Trophoblast cell (in vitro differentiated cells and primary cell): ENCODE measurements at regions not wholly inside any gene's neighbourhood (a gene's known extent, or its start where the extent isn't known, plus 50 kb on each side); places are given as distances from the start of the nearest gene placed in this dataset.

Source experiments
- DNase-seq, 2 donors: peaks; one replicate each; pipeline ENCODE4 v3.0.0-alpha.2; 2016
- H2AFZ ChIP-seq: 2 replicates; pipeline ENCODE4 v1.6.1; 2013; ENCODE audit warnings: low read length, moderate library complexity, mild to moderate bottlenecking; ENCODE audit not compliant: insufficient read depth, poor library complexity
- H2AK5ac ChIP-seq: 2 replicates; pipeline ENCODE4 v1.6.1; 2013; ENCODE audit warnings: mild to moderate bottlenecking, low read length
- H2BK120ac ChIP-seq: 2 replicates; pipeline ENCODE4 v1.6.1; 2013; ENCODE audit warnings: low read length, mild to moderate bottlenecking, moderate library complexity; ENCODE audit not compliant: insufficient read depth, poor library complexity
- H2BK12ac ChIP-seq: 2 replicates; pipeline ENCODE4 v1.6.1; 2013; ENCODE audit warnings: mild to moderate bottlenecking, low read length, moderate library complexity
- H2BK5ac ChIP-seq: 2 replicates; pipeline ENCODE4 v1.6.1; 2013; ENCODE audit warnings: low read length, low read depth, moderate library complexity, mild to moderate bottlenecking; ENCODE audit not compliant: poor library complexity
- H3K14ac ChIP-seq: 2 replicates; pipeline ENCODE4 v1.6.1; 2013; ENCODE audit warnings: mild to moderate bottlenecking, low read length
- H3K18ac ChIP-seq: 2 replicates; pipeline ENCODE4 v1.6.1; 2013; ENCODE audit warnings: mild to moderate bottlenecking, low read length
- H3K23ac ChIP-seq: 2 replicates; pipeline ENCODE4 v1.6.1; 2013; ENCODE audit warnings: low read length
- H3K27ac ChIP-seq: 2 replicates; pipeline ENCODE4 v1.5.1; 2013; ENCODE audit warnings: low read depth, mild to moderate bottlenecking, inconsistent platforms, low read length, moderate library complexity
- H3K27me3 ChIP-seq: 2 replicates; pipeline ENCODE4 v1.6.1; 2013; ENCODE audit warnings: inconsistent platforms, mild to moderate bottlenecking, low read length, moderate library complexity; ENCODE audit not compliant: insufficient read depth
- H3K36me3 ChIP-seq, 2 experiments: 1 replicate in 1 of 2; 2 replicates in 1 of 2; pipeline ENCODE4 v1.6.1; 2013; ENCODE audit warnings: low read length in 2 of 2, mild to moderate bottlenecking in 2 of 2, moderate library complexity in 1 of 2; ENCODE audit not compliant: insufficient read depth in 2 of 2, control insufficient read depth in 1 of 2
- H3K4ac ChIP-seq: 2 replicates; pipeline ENCODE4 v1.6.1; 2013; ENCODE audit warnings: low read depth, mild to moderate bottlenecking, low read length, moderate library complexity
- H3K4me1 ChIP-seq, 2 experiments: 1 replicate in 1 of 2; 2 replicates in 1 of 2; pipeline ENCODE4 v1.6.1; 2013; ENCODE audit warnings: low read length in 2 of 2, mild to moderate bottlenecking in 2 of 2, moderate library complexity in 1 of 2; ENCODE audit not compliant: insufficient read depth in 2 of 2, control insufficient read depth in 1 of 2
- H3K4me2 ChIP-seq: 2 replicates; pipeline ENCODE4 v1.6.1; 2013; ENCODE audit warnings: inconsistent platforms, mild to moderate bottlenecking, low read length, moderate library complexity
- H3K4me3 ChIP-seq: 2 replicates; pipeline ENCODE4 v1.5.1; 2013; ENCODE audit warnings: mild to moderate bottlenecking, low read depth, low read length, inconsistent platforms
- H3K79me1 ChIP-seq: one replicate; pipeline ENCODE4 v1.6.1; 2013; ENCODE audit warnings: low read length
- H3K79me2 ChIP-seq: 2 replicates; pipeline ENCODE4 v1.6.1; 2013; ENCODE audit warnings: low read length, mild to moderate bottlenecking; ENCODE audit not compliant: control insufficient read depth, insufficient read depth, poor library complexity
- H3K9ac ChIP-seq: 2 replicates; pipeline ENCODE4 v1.6.1; 2013; ENCODE audit warnings: mild to moderate bottlenecking, low read length
- H3K9me3 ChIP-seq: 2 replicates; pipeline ENCODE4 v1.6.1; 2013; ENCODE audit warnings: low read depth, mild to moderate bottlenecking, control low read depth, inconsistent platforms, low read length; ENCODE audit not compliant: insufficient read depth
- H4K12ac ChIP-seq: 2 replicates; pipeline ENCODE4 v1.6.1; 2013; ENCODE audit warnings: low read depth, mild to moderate bottlenecking, low read length, moderate library complexity
- H4K8ac ChIP-seq: 2 replicates; pipeline ENCODE4 v1.6.1; 2013; ENCODE audit warnings: low read depth, mild to moderate bottlenecking, low read length, moderate library complexity
- H4K91ac ChIP-seq: one replicate; pipeline ENCODE4 v1.6.1; 2013; ENCODE audit warnings: low read depth, mild to moderate bottlenecking, low read length, moderate library complexity
- WGBS: extraction: QIAGEN DNeasy Blood & Tissue Kit; methylation state at CpG from one replicate; pipeline ENCODE4 v1.1.7; 2013; ENCODE audit warnings: missing lambda C conversion rate; ENCODE audit not compliant: insufficient read length, insufficient coverage; ENCODE audit errors: extremely low coverage; 5-methylcytosine and 5-hydroxymethylcytosine counted together

DNA sequence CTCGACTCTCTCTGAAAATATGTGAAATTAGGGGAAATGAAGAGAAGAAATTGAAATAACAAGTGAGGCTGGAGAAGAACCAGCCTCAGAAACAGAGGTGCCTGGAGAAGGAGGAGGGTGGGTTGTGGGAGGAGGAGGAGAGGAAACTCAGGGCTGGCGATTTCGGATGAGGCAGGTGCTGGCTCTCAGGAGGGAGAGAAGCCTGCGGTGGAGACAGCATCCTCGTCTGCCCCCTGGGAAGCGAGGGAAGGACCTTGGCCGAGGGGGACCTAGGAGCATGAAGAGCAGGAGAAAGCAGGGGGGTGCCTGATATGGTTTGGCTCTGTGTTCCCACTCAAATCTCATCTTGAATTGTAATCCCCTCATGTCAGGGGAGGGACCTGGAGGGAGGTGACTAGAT is 264.7 kb upstream of the TNRC6C start:
- no peak overlapping the region for H3K4ac ChIP-seq
- WGBS: no CpG with 5 or more reads among the region's 7 CpGs

DNA sequence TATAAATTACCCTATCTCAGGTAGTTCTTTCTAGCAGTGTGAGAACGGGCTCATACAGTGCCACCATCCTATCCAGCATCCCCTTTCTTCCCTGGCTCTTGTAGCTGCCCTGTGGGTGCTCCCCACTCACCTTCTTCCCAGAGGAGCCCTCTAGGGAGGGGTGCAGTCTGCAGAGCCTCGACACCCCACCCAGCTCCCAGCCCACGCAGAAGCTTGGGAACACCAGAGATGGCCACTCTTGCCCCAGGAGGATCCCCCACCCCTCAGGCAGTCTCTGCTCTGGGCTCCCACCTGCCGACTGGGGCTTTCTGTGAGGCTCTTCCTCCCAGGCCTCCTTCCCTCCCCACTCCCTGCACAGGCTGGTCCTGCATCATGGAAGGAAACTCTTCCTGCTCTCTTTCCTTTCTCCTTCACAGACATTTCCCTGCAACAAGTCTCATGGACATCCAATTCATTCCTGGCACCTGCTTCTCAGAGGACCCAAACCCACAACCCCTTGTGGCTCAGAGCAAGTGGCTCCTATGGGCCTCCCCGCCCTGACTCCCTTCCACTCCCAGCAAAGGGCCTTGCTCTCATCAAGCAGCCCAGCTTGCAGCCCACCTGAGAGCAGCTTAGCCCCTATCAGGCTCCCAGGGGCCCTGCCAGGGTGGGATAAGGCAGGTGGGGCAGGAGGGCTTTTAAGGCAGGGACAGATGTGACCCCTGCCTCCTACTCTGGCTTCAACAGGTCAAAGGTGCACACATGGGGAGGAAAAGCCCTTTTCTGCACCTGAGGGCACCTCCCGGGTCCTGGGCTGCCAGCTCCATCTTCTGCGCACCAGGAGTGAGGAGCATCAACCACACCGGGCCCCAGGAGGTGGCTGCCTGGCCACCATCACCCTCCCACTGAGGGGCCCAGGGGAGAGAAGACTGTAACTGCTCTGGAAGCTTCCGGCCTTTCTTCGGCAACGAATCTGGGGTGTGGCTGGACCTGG is 263.8 kb upstream of the TNRC6C start:
- Histone ChIP-seq H3K79me1 (no peaks in the 10 kb centered on the region), H3K4me3 (no peak overlapping the region), H3K9ac (no peak overlapping the region), H2BK12ac (no peak overlapping the region), H3K23ac (no peak overlapping the region), H3K4me2 (no peak overlapping the region), H3K9me3 (no peaks in the 10 kb centered on the region), H4K8ac (no peak overlapping the region), H3K18ac (no peak overlapping the region), H2BK5ac (no peak overlapping the region), H2AFZ (no peak overlapping the region), H3K79me2 (no peaks in the 10 kb centered on the region), H3K27me3 (peaks cover 23% of the 10 kb centered on the region), H3K4me1 (no peaks in the 10 kb centered on the region), H3K4ac (no peak overlapping the region), H3K14ac (no peak overlapping the region), H3K27ac (no peak overlapping the region), H4K12ac (no peak overlapping the region), H4K91ac (no peak overlapping the region), H3K36me3 (no peaks in the 10 kb centered on the region), H2AK5ac (no peak overlapping the region), H2BK120ac (no peak overlapping the region)
- DNase-seq: no peak
- WGBS: no CpG with 5 or more reads among the region's 11 CpGs

More for the DNA sequence above, 264.7 kb upstream of the TNRC6C start:
- H3K4me1 ChIP-seq: no peaks in the 10 kb centered on the region
- no peak overlapping the region for H3K23ac ChIP-seq
- H2AFZ ChIP-seq: no peak overlapping the region
- H2BK5ac ChIP-seq: no peak overlapping the region
- H3K27me3 ChIP-seq: peaks cover 23% of the 10 kb centered on the region
- no peak overlapping the region for H3K4me3 ChIP-seq
- H2BK12ac ChIP-seq: no peak overlapping the region
- H4K8ac ChIP-seq: no peak overlapping the region
- H3K14ac ChIP-seq: no peak overlapping the region
- H2BK120ac ChIP-seq: no peak overlapping the region
- no peak overlapping the region for H4K91ac ChIP-seq
- H4K12ac ChIP-seq: no peak overlapping the region
- no peaks in the 10 kb centered on the region for H3K36me3 ChIP-seq
- H3K9me3 ChIP-seq: no peaks in the 10 kb centered on the region
- H2AK5ac ChIP-seq: no peak overlapping the region
- H3K18ac ChIP-seq: no peak overlapping the region
- H3K79me2 ChIP-seq: no peaks in the 10 kb centered on the region
- DNase-seq: no peak
- no peaks in the 10 kb centered on the region for H3K79me1 ChIP-seq
- no peak overlapping the region for H3K27ac ChIP-seq
- no peak overlapping the region for H3K4me2 ChIP-seq
- no peak overlapping the region for H3K9ac ChIP-seq

DNA sequence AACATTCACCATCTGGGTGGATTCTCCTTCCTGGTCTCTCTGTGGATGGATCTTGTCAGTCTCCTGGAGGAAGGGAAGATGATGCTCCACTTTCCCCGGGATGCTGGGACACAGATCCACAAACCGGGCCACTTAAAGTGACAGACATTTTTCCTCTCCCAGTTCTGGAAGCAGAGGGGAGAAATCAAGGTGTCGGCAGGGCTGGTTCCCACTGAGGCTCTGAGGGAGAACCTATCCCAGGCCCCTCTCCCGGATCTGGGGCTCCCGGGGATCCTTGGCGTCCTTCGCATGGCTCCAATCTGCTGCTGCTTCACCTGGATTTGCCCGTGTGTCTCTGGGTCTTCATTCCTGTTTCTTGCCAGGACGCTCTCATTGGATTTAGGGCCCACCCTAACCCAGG is 263.1 kb upstream of the TNRC6C start:
- no peak for DNase-seq
- Histone ChIP-seq H3K4me1 (no peaks in the 10 kb centered on the region), H3K4ac (no peak overlapping the region), H2AK5ac (no peak overlapping the region), H3K9ac (no peak overlapping the region), H3K79me2 (no peaks in the 10 kb centered on the region), H4K91ac (no peak overlapping the region), H3K4me2 (no peak overlapping the region), H3K27me3 (peaks cover 23% of the 10 kb centered on the region), H3K4me3 (no peak overlapping the region), H2BK5ac (no peak overlapping the region), H3K23ac (no peak overlapping the region), H3K27ac (no peak overlapping the region), H3K79me1 (no peaks in the 10 kb centered on the region), H4K8ac (no peak overlapping the region), H2AFZ (no peak overlapping the region), H3K9me3 (no peaks in the 10 kb centered on the region), H2BK120ac (no peak overlapping the region), H3K36me3 (no peaks in the 10 kb centered on the region), H4K12ac (no peak overlapping the region), H3K14ac (no peak overlapping the region), H3K18ac (no peak overlapping the region), H2BK12ac (no peak overlapping the region)
- no CpG with 5 or more reads among the region's 9 CpGs for WGBS

DNA sequence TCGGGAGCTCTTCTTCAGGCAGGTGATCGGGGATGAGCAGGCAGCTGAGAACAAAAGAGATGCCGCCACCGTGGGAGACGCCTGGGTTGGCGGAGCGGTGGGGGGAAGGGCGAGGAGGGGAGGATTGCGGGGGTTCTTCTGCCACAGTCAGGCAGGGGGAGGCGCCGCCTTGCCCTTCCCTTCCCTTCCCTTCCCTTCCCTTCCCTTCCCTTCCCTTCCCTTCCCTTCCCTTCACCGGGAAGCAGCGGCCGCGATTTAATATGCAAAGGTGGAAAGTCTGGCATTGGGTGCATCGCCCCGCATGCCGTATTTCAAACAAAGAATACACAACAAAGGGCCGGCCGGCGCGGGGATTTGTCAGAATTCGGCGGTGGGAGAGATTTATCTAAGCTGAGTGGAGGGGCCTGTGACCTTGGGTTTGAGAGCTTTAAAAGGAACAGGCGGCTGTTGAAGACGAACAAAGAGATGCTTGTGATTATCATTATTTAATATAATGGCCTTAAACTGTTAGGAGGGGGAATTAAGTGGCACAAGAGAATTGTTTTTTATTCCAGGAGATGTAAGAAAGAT is 262.3 kb upstream of the TNRC6C start:
- no peak overlapping the region for H3K4me3 ChIP-seq
- H3K27me3 ChIP-seq: peaks cover 23% of the 10 kb centered on the region
- H2AFZ ChIP-seq: no peak overlapping the region
- H3K9me3 ChIP-seq: no peaks in the 10 kb centered on the region
- no peak overlapping the region for H4K12ac ChIP-seq
- no peak for DNase-seq
- H4K91ac ChIP-seq: no peak overlapping the region
- H3K18ac ChIP-seq: no peak overlapping the region
- H3K27ac ChIP-seq: no peak overlapping the region
- H3K36me3 ChIP-seq: no peaks in the 10 kb centered on the region
- no peak overlapping the region for H3K4me2 ChIP-seq
- H4K8ac ChIP-seq: no peak overlapping the region
- no peaks in the 10 kb centered on the region for H3K79me1 ChIP-seq
- no peak overlapping the region for H3K14ac ChIP-seq
- H2BK120ac ChIP-seq: no peak overlapping the region
- no peaks in the 10 kb centered on the region for H3K79me2 ChIP-seq
- H2BK5ac ChIP-seq: no peak overlapping the region
- H3K9ac ChIP-seq: no peak overlapping the region
- H2AK5ac ChIP-seq: no peak overlapping the region
- no peak overlapping the region for H3K4ac ChIP-seq
- H2BK12ac ChIP-seq: no peak overlapping the region
- no peaks in the 10 kb centered on the region for H3K4me1 ChIP-seq
- H3K23ac ChIP-seq: no peak overlapping the region
- WGBS: no CpG with 5 or more reads among the region's 26 CpGs
